WTC11 (cell line): ENCODE measurements at regions not wholly inside any gene's neighbourhood (a gene's known extent, or its start where the extent isn't known, plus 50 kb on each side); places are given as distances from the start of the nearest gene placed in this dataset.

ENCODE experiments used
- ATAC-seq: fragments of 200-7000 bp; cut with Tn5 transposase; 2 replicates; pipeline ENCODE4 v1.10.0; 2021; ENCODE audit warnings: mild to moderate bottlenecking, moderate library complexity
- CTCF ChIA-PET: fragments of 300-600 bp; sonication (Branson Sonifier 250); formaldehyde crosslinking; loops from one replicate; lab custom pipeline; 2021; ENCODE audit warnings: antibody characterized with exemption; lab: Charles Lee
- POLR2A ChIA-PET: fragments of 350-600 bp; sonication (Branson Sonifier 250); formaldehyde crosslinking; loops from one replicate; lab custom pipeline; 2021; ENCODE audit warnings: antibody characterized with exemption; lab: Charles Lee
- DNase-seq: peaks from one replicate; pipeline ENCODE4 v3.0.0; 2021; ENCODE audit warnings: low spot score
- H3K27ac Mint-ChIP-seq: 2 replicates; pipeline ENCODE4 v1.8.0; 2021; ENCODE audit warnings: mixed read lengths
- H3K27me3 Mint-ChIP-seq: 2 replicates; pipeline ENCODE4 v1.8.0; 2021; ENCODE audit warnings: low read depth, mild to moderate bottlenecking, moderate library complexity, mixed read lengths
- H3K36me3 Mint-ChIP-seq: 2 replicates; pipeline ENCODE4 v1.8.0; 2021; ENCODE audit warnings: mixed read lengths
- H3K4me1 Mint-ChIP-seq: 2 replicates; pipeline ENCODE4 v1.8.0; 2022; ENCODE audit warnings: mixed read lengths
- H3K4me3 Mint-ChIP-seq: 2 replicates; pipeline ENCODE4 v1.8.0; 2021; ENCODE audit warnings: mild to moderate bottlenecking, moderate library complexity, mixed read lengths
- H3K9me3 Mint-ChIP-seq: 2 replicates; pipeline ENCODE4 v1.8.0; 2021; ENCODE audit warnings: mixed read lengths
- ATF1 ChIP-seq: sonication (generic); formaldehyde crosslinking; IDR thresholded peaks from 2 replicates; pipeline ENCODE4 v1.8.1; 2023; ENCODE audit warnings: mild to moderate bottlenecking, moderate library complexity, missing genetic modification reagents
- ATF2 ChIP-seq: sonication (generic); formaldehyde crosslinking; IDR thresholded peaks from 2 replicates; pipeline ENCODE4 v1.8.1; 2022; ENCODE audit warnings: low read depth, missing genetic modification reagents, borderline replicate concordance
- CBFB ChIP-seq: sonication (generic); formaldehyde crosslinking; IDR thresholded peaks from 2 replicates; pipeline ENCODE4 v1.8.1; 2022; ENCODE audit warnings: mild to moderate bottlenecking, low read depth, missing genetic modification reagents
- CREB1 ChIP-seq: sonication (generic); formaldehyde crosslinking; IDR thresholded peaks from 2 replicates; pipeline ENCODE4 v1.8.0; 2023; ENCODE audit warnings: mild to moderate bottlenecking, missing genetic modification reagents
- ESRRA ChIP-seq: sonication (generic); formaldehyde crosslinking; IDR thresholded peaks from 2 replicates; pipeline ENCODE4 v1.8.1; 2022; ENCODE audit warnings: mild to moderate bottlenecking, missing genetic modification reagents, borderline replicate concordance
- ETV6 ChIP-seq: sonication (generic); formaldehyde crosslinking; IDR thresholded peaks from 2 replicates; pipeline ENCODE4 v1.8.1; 2022; ENCODE audit warnings: mild to moderate bottlenecking, missing genetic modification reagents
- FOXP1 ChIP-seq: sonication (generic); formaldehyde crosslinking; IDR thresholded peaks from 2 replicates; pipeline ENCODE4 v1.8.0; 2022; ENCODE audit warnings: missing genetic modification reagents, mild to moderate bottlenecking, moderate library complexity, borderline replicate concordance
- GABPB1 ChIP-seq: sonication (generic); formaldehyde crosslinking; IDR thresholded peaks from 2 replicates; pipeline ENCODE4 v1.8.1; 2023; ENCODE audit warnings: mild to moderate bottlenecking, missing genetic modification reagents
- SP1 ChIP-seq: sonication (generic); formaldehyde crosslinking; conservative IDR thresholded peaks from 2 replicates; pipeline ENCODE4 v1.8.1; 2022; ENCODE audit warnings: missing genetic modification reagents
- TEAD4 ChIP-seq: sonication (generic); formaldehyde crosslinking; IDR thresholded peaks from 2 replicates; pipeline ENCODE4 v1.8.0; 2022; ENCODE audit warnings: mild to moderate bottlenecking, missing genetic modification reagents
- TP53 ChIP-seq: sonication (generic); formaldehyde crosslinking; IDR thresholded peaks from 2 replicates; pipeline ENCODE4 v1.8.1; 2023; ENCODE audit warnings: mild to moderate bottlenecking, missing genetic modification reagents
- ZBTB21 ChIP-seq: sonication (generic); formaldehyde crosslinking; IDR thresholded peaks from 2 replicates; pipeline ENCODE4 v1.8.1; 2023; ENCODE audit warnings: mild to moderate bottlenecking, missing genetic modification reagents, borderline replicate concordance
- ZMAT4 ChIP-seq: fragments of 250-450 bp; sonication (Bioruptor Pico); IDR thresholded peaks from 2 replicates; pipeline ENCODE4 v1.9.0; 2021; ENCODE audit warnings: mild to moderate bottlenecking
- ZNF219 ChIP-seq: sonication (generic); formaldehyde crosslinking; IDR thresholded peaks from 2 replicates; pipeline ENCODE4 v1.8.0; 2023; ENCODE audit warnings: missing genetic modification reagents, mild to moderate bottlenecking, borderline replicate concordance
- ZNF232 ChIP-seq: sonication (generic); formaldehyde crosslinking; IDR thresholded peaks from 2 replicates; pipeline ENCODE4 v1.8.0; 2022; ENCODE audit warnings: mild to moderate bottlenecking, missing genetic modification reagents
- ZNF263 ChIP-seq: sonication (generic); formaldehyde crosslinking; IDR thresholded peaks from 2 replicates; pipeline ENCODE4 v1.8.1; 2022; ENCODE audit warnings: low read depth, mild to moderate bottlenecking, moderate library complexity, missing genetic modification reagents
- ZNF425 ChIP-seq: fragments of 250-450 bp; sonication (Bioruptor Pico); conservative IDR thresholded peaks from 2 replicates; pipeline ENCODE4 v1.9.0; 2021; ENCODE audit warnings: mild to moderate bottlenecking
- TF ChIP-seq, protein P1 (sequence below): sonication (generic); formaldehyde crosslinking; IDR thresholded peaks from 2 replicates; pipeline ENCODE4 v1.8.1; 2023; ENCODE audit warnings: mild to moderate bottlenecking, missing genetic modification reagents, moderate library complexity
- TF ChIP-seq, protein P2 (sequence below): sonication (generic); formaldehyde crosslinking; IDR thresholded peaks from 2 replicates; pipeline ENCODE4 v1.8.0; 2022; ENCODE audit warnings: mild to moderate bottlenecking, missing genetic modification reagents
- TF ChIP-seq, protein P3 (sequence below): sonication (generic); formaldehyde crosslinking; IDR thresholded peaks from 2 replicates; pipeline ENCODE4 v1.8.1; 2023; ENCODE audit warnings: mild to moderate bottlenecking, missing genetic modification reagents, moderate library complexity
- TF ChIP-seq, protein P4 (sequence below): sonication (generic); formaldehyde crosslinking; IDR thresholded peaks from 2 replicates; pipeline ENCODE4 v1.8.0; 2023; ENCODE audit warnings: missing genetic modification reagents
- TF ChIP-seq, protein P5 (sequence below): sonication (generic); formaldehyde crosslinking; conservative IDR thresholded peaks from 2 replicates; pipeline ENCODE4 v1.8.1; 2022; ENCODE audit warnings: mild to moderate bottlenecking, missing genetic modification reagents

DNA sequence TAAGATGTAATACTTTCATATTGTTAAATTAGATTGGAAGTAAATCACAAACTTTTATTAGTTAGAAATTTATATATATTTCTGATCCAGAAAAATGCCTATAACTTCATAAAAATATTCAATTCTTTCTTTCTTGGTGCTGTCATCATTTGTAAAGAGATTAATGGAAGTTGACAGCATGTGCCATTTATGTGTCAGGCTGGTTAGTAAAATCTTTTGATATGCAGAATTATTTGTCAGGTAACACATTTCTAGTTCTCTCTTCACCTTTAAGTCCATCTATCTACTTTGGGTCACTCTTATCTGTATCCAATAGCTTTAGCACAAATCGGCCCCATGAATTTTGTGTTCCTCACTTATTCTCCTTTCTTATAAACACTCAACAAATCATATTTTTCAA, 102.9 kb downstream of the ISL1 start (continued):
- TF ChIP-seq ZBTB21 (CRISPR knock-in tag) (no peak), GABPB1 (CRISPR knock-in tag) (no peak), ATF1 (CRISPR knock-in tag) (no peak), ZNF232 (CRISPR knock-in tag) (no peak), FOXP1 (no peak)
- TF ChIP-seq, protein P1, sequence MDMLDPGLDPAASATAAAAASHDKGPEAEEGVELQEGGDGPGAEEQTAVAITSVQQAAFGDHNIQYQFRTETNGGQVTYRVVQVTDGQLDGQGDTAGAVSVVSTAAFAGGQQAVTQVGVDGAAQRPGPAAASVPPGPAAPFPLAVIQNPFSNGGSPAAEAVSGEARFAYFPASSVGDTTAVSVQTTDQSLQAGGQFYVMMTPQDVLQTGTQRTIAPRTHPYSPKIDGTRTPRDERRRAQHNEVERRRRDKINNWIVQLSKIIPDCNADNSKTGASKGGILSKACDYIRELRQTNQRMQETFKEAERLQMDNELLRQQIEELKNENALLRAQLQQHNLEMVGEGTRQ, result no peak
- TF ChIP-seq, protein P2, sequence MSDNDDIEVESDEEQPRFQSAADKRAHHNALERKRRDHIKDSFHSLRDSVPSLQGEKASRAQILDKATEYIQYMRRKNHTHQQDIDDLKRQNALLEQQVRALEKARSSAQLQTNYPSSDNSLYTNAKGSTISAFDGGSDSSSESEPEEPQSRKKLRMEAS (CRISPR knock-in tag), result no peak
- TF ChIP-seq, protein P3, sequence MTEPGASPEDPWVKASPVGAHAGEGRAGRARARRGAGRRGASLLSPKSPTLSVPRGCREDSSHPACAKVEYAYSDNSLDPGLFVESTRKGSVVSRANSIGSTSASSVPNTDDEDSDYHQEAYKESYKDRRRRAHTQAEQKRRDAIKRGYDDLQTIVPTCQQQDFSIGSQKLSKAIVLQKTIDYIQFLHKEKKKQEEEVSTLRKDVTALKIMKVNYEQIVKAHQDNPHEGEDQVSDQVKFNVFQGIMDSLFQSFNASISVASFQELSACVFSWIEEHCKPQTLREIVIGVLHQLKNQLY (CRISPR knock-in tag), result no peak

GRCh38 chr5:51487952-51488351, 104.7 kb downstream of the ISL1 start:
- no peak for DNase-seq
- Mint-ChIP-seq H3K36me3 (no peaks in the 10 kb centered on the region), H3K4me3 (no peak overlapping the region), H3K27ac (no peak overlapping the region)
- ATAC-seq, result no peak
- POLR2A ChIA-PET, result no interaction called here
- TF ChIP-seq ZNF425 (CRISPR knock-in tag) (no peak), ZNF219 (CRISPR knock-in tag) (no peak)
- TF ChIP-seq, all 79 proteins: peak for 0
- no peaks in the 10 kb centered on the region for H3K27me3 Mint-ChIP-seq
- H3K4me1 Mint-ChIP-seq, result no peaks in the 10 kb centered on the region
- no peaks in the 10 kb centered on the region for H3K9me3 Mint-ChIP-seq
- CTCF ChIA-PET, result no interaction called here

DNA sequence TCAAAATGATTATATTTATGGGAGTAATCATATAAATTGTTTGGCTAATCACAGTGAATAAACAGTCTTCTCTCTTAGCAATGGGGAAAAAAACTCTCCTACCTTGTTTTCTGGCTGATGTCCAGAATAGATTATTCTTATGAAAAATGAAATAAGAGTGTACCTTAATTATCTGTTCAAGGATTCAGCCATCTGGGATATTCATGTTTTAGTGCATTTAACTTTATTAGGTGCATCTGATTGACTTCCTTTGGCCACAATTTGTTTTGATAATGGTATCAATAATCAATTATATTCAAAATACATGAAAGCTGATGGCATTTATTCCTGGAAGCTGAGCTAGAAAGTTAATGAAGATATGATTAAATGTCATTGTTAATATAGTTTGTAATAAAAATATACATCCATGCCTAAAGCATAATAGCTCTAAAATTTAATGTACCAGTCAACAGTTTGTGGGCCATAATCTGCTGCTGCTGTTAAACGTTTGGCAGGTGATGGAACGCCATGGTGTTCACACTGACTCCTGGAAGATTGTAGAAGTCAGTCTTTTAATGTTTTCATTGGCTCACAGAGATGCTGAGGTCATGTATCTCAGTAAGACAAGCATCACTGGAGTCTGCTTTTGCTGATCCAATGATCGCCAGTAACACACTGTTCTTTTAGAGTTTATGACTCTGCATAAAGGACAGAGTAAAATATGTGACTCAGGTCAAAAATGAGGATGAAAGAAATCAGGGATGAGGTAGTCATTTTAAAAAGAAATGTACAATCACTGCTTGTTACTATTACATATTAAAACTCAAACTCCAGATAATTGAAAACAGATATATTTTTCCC, 105.8 kb downstream of the ISL1 start:
- no peaks in the 10 kb centered on the region for H3K27me3 Mint-ChIP-seq
- no peaks in the 10 kb centered on the region for H3K9me3 Mint-ChIP-seq
- TF ChIP-seq CREB1 (CRISPR knock-in tag) (no peak), CBFB (CRISPR knock-in tag) (no peak), SP1 (CRISPR knock-in tag) (no peak), ATF1 (CRISPR knock-in tag) (no peak)
- no peaks in the 10 kb centered on the region for H3K4me1 Mint-ChIP-seq
- ATAC-seq (no peak), DNase-seq (no peak)
- H3K27ac Mint-ChIP-seq, result no peak overlapping the region
- H3K4me3 Mint-ChIP-seq, result no peak overlapping the region
- ChIA-PET CTCF (no interaction called here), POLR2A (no interaction called here)
- no peaks in the 10 kb centered on the region for H3K36me3 Mint-ChIP-seq

- no peaks in the 10 kb centered on the region for H3K4me1 Mint-ChIP-seq
- no peak overlapping the region for H3K27ac Mint-ChIP-seq
- H3K27me3 Mint-ChIP-seq, result no peaks in the 10 kb centered on the region
- ATAC-seq (no peak), DNase-seq (no peak)
- CTCF ChIA-PET, result no interaction called here
- H3K4me3 Mint-ChIP-seq, result no peak overlapping the region
- H3K36me3 Mint-ChIP-seq, result no peaks in the 10 kb centered on the region
- no peaks in the 10 kb centered on the region for H3K9me3 Mint-ChIP-seq
- POLR2A ChIA-PET, result no interaction called here
- TF ChIP-seq CBFB (CRISPR knock-in tag) (no peak), ZMAT4 (CRISPR knock-in tag) (no peak), TEAD4 (CRISPR knock-in tag) (no peak), ZNF263 (CRISPR knock-in tag) (no peak), ATF2 (no peak), ZBTB21 (CRISPR knock-in tag) (no peak), TP53 (CRISPR knock-in tag) (no peak), ESRRA (CRISPR knock-in tag) (no peak), ETV6 (no peak)
- TF ChIP-seq, protein P4, sequence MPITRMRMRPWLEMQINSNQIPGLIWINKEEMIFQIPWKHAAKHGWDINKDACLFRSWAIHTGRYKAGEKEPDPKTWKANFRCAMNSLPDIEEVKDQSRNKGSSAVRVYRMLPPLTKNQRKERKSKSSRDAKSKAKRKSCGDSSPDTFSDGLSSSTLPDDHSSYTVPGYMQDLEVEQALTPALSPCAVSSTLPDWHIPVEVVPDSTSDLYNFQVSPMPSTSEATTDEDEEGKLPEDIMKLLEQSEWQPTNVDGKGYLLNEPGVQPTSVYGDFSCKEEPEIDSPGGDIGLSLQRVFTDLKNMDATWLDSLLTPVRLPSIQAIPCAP, result no peak
- TF ChIP-seq, protein P1, result no peak
- TF ChIP-seq, protein P5, sequence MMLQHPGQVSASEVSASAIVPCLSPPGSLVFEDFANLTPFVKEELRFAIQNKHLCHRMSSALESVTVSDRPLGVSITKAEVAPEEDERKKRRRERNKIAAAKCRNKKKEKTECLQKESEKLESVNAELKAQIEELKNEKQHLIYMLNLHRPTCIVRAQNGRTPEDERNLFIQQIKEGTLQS, result no peak
Observed at GRCh38 chr5:51494821-51495220, 111.6 kb downstream of the ISL1 start.
